RKO (cell line): ENCODE measurements at regions not wholly inside any gene's neighbourhood (a gene's known extent, or its start where the extent isn't known, plus 50 kb on each side); places are given as distances from the start of the nearest gene placed in this dataset.

Source experiments
- DNase-seq: peaks from one replicate; pipeline ENCODE4 v3.0.0-alpha.2; 2016; ENCODE audit warnings: low spot score

GRCh38 chr7:41336981-41337380 lies 365.9 kb downstream of the INHBA start:
- DNase-seq: no peak

GRCh38 chr7:41336455-41336952 lies 366.4 kb downstream of the INHBA start:
- DNase-seq: no peak

- no peak for DNase-seq
Observed at GRCh38 chr7:41334071-41334862, 368.6 kb downstream of the INHBA start.

- no peak for DNase-seq
Observed at GRCh38 chr7:41333511-41333910, 369.4 kb downstream of the INHBA start.

DNA sequence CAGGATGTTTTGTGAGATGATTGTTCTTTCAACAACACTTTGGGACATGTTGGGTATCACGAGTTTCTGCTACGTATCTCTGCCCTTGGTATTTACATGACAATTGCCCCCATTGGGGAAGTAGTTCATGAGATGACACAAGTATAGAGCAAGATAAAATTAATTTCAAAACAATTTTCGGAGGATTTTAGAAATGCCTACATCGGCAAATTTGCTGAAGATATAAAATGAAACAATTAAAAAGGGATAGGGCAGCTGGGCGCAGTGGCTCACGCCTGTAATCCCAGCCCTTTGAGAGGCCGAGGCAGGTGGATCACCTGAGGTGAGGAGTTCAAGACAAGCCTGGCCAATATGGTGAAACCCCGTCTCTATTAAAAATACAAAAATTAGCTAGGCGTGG lies 371.7 kb downstream of the INHBA start:
- no peak for DNase-seq

DNA sequence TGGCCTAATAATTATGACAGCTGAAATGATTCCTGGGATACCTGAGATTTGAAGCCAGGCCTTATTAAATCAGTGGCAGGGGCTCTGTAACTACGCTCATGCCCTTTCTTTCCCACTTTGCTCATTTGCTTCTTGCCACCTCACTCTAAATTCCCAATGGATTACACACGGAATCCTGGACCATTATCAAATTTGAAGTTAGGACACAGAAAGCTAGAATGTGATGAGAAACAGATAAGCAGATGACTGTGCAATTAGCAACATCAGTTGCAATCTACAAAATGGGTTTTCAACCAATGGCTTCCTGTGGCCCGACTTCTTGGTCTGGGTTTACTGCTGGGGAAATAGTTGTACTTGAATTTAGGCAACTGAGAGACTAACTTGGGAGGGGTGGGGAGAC lies 374.3 kb downstream of the INHBA start:
- no peak for DNase-seq

DNA sequence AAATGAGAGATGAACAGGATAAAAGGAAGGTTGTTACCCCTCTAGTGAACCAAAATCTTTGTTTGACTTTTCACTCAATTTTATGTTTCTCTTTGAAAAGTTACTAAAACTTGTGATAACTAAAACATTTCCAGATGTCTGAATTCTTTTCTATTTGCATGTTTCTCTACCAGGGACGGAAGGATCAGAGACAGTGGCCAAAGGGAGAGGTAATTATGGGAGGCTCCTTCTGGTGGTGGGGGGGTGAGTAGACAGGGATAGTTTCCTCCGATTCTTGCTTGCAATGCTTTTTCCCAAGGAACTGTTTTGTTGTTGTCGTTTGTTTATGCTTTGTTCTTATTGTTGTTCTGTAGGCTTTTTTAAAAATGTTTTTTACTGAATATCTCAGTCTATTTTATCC lies 374.8 kb downstream of the INHBA start:
- no peak for DNase-seq

GRCh38 chr7:41326616-41327015 lies 376.3 kb downstream of the INHBA start:
- DNase-seq: no peak

- DNase-seq: no peak
Observed at GRCh38 chr7:41323806-41324205, 379.1 kb downstream of the INHBA start.

GRCh38 chr7:41319581-41319980 lies 383.3 kb downstream of the INHBA start:
- DNase-seq: no peak

GRCh38 chr7:41316410-41316809 lies 386.5 kb downstream of the INHBA start:
- no peak for DNase-seq

DNA sequence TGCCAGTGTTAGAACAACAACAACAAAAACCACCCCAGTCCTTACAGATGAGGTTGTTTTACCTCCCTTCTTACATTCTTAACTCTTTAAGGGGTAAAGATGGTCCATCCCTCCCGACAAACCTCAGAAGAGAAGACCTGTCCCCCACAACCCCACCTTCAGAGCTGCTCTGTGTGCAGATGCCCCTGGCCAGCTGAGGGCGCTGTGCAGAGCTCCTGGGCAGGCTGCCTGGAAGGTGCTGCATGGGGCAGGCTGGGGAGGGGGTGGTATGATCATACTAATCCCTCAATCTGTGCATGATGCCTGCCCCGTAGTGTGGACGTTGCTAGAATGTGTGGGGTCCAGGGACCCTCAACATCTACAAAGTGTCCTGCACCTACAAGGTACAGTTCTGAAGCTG lies 387.1 kb downstream of the INHBA start:
- DNase-seq: no peak

- DNase-seq: no peak
Observed at GRCh38 chr7:41313171-41313570, 389.7 kb downstream of the INHBA start.

DNA sequence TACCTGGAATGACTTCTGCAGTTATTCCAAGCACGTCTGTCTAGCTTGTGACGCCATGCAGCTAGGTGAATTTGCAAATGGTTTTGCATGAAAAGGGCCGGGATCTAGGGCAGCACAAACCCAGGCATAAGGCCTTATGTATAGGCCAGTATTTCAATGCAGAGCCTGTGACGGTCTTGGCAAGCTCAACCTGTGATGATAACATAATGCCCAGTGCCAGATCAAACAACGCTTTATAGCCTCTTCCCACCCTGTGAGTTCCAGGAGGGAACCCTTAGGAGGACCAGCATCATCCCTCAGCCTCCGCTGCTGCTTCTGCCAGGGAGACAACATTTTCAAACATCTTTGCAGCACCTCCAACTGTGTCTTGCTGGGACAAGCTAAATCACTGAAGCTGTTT lies 390.7 kb downstream of the INHBA start:
- no peak for DNase-seq

GRCh38 chr7:41311301-41311700 lies 391.6 kb downstream of the INHBA start:
- DNase-seq: no peak

GRCh38 chr7:41306486-41306885 lies 396.4 kb downstream of the INHBA start:
- DNase-seq: no peak

GRCh38 chr7:41305001-41305400 lies 397.9 kb downstream of the INHBA start:
- DNase-seq: no peak

- DNase-seq: no peak
Observed at GRCh38 chr7:41303709-41304108, 399.2 kb downstream of the INHBA start.

GRCh38 chr7:41298409-41298808 lies 404.5 kb downstream of the INHBA start:
- DNase-seq: no peak

DNA sequence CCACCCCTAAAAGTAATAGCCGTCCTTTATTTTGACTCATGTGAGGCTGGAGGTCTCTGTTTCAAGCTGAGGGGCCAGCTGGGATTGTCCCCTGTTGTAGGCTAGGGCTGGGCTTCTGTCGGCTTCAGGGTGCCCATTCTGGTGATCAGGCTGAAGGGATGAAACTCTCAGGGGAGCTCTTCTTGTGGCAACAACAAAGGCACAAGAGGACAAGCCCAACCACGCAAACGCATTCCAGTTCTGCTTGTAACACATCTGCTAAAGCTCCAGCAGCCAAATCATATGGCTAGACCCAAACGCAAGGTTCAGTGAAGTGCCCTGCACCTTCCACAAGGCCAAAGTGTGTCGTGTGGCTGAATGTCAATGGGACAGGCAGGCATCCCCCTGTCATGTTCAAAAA lies 405.7 kb downstream of the INHBA start:
- DNase-seq: no peak

- no peak for DNase-seq
Observed at GRCh38 chr7:41295455-41295815, 407.5 kb downstream of the INHBA start.

DNA sequence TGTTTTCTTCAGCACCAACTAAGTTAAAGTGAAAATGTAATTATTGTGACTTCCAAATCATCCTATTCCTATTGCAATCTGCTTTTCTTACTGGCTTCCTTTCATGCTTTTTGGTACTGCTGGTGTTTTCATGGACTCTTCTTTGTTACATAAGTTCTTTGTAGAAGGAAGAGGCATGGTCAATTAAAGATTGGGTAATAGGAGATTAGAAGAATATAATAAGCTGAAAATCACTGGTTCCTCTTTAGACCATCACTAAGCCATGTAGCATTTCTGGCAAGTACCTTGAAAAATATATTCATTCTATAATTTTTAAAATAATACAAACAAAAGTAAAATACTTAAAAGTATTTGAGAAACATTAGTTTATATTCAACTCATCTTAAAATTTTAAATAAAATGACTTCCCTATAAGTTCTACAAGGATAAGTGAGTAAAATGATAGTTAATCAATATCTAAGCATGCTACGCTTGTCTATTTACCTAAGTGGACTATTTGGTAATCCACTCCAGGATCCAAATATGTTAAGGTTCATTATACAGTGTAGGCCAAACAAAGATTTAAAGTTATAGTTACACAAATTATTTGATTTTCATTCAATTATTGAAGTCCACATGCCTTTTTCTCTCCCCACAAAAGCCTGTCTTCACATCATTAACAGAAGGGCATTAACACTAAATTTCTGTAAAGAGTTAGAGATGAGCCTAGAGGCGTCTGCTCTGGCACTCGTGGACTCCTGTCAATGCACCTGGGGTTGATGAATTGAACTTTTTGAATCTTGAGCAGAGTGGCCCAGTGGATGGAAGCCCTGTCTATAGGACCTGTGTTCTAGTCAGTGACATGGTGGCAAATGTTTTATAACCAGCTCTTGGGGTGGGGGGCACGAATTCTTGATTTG lies 408.1 kb downstream of the INHBA start:
- no peak for DNase-seq

GRCh38 chr7:41292487-41292886 lies 410.4 kb downstream of the INHBA start:
- DNase-seq: peak; percentile 29
